GM19438 (cell line): ENCODE measurements at regions not wholly inside any gene's neighbourhood (a gene's known extent, or its start where the extent isn't known, plus 50 kb on each side); places are given as distances from the start of the nearest gene placed in this dataset.

Source experiments
- ATAC-seq: cut with Tn5 transposase; IDR thresholded peaks from one replicate; pipeline ENCODE4 v1.9.1; 2021; ENCODE audit warnings: low read depth; ENCODE audit not compliant: unreplicated experiment

DNA sequence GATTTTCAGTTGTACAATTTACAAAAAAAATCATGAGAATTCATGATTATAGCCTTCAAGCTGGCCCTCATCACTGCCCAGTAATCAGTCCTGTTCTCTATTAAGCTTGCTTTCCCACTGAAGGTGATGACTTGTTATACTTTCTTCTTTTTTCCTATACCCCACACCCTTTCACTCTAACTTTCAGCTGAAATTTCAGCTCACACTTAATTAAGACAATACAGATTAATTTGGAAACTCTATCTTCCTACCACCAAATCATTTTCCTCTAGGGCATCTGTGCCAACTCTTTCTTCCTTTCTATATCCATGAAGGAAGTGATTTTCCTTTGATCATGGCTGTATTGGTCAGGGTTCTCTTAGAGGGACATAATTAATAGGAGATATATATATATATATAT is 449.9 kb downstream of the CD109 start:
- ATAC-seq: no peak

GRCh38 chr6:74137911-74138310 is 441.9 kb downstream of the CD109 start:
- no peak for ATAC-seq

DNA sequence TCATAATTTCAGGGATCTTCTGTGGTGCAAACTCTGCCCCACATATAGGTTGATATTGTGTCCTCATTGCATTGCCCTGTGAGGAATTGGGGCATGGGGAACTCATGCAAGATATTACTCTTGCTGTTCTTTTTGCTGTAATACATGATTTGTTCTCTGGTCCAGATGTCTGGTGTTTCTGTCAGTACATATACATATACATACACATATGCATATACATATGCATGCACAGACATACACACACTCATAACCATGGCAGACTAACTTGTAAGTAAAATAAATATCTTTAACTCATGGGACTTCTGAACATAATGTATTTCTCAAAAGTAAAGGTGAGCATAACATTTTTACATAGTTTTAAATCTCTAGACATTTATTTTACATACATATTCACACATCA is 438.3 kb downstream of the CD109 start:
- no peak for ATAC-seq

- ATAC-seq: no peak
These were observed 437.1 kb downstream of the CD109 start for GRCh38 chr6:74133073-74133472.

DNA sequence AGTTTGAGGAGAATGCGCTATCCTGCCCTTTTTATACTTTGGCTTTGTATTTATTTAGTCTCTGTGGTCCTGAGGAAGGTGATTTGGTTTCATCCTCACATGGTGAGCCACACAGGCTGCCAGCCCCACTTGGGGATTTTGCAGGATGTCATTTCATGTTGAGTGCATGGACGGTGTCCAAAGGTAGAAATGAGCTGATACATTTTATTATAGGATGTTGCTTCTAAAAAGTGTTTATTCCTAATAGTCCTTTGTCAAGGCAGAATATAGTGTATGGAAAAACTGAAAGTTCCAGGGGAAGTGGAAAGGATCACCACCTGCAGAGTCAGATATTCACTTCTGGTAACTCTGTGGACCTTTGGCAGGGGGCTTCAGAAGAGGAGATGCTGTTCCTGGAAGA is 434.6 kb downstream of the CD109 start:
- ATAC-seq: no peak

- ATAC-seq: no peak
These were observed 432.5 kb downstream of the CD109 start for GRCh38 chr6:74128536-74128935.

GRCh38 chr6:74117113-74117512 is 421.1 kb downstream of the CD109 start:
- ATAC-seq: no peak

- no peak for ATAC-seq
These were observed 419.7 kb downstream of the CD109 start for GRCh38 chr6:74115674-74116073.

DNA sequence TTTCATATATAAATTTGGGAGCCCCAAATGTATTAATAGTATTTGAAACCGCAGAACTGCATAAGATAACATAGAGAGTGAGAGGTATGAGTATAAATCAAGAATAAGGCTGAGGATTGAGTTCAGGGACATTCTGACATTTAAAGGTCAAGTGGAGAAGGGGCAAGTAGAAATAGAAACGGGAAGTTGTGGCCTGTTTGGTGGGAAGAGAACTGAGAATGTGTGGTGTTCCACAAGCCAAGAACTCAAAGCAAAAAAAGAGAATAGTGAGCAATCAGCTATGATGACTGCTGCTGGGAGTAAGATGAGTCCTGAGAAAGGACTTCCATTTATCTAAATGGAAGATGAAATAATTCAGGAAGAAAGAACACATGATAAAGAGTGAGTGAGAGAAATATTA is 418.4 kb downstream of the CD109 start:
- no peak for ATAC-seq

DNA sequence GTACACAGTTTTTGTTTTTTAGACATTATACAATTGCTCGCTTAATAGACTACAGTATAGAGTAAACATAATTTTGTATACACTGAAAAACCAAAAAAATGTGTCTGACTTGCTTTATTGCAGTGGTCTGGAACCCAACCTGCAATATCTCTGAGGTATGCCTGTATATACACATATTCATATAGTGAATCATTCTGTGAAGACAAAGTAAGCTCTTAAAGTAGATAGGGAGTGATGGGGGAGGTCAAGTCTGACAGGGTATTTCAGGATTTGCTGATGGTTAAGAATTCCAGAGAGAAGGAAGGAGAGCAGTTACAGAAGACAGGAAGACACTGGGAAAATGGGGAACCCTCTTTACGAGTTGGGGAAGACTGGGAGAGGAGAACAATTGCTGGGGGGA is 417.9 kb downstream of the CD109 start:
- ATAC-seq: no peak

DNA sequence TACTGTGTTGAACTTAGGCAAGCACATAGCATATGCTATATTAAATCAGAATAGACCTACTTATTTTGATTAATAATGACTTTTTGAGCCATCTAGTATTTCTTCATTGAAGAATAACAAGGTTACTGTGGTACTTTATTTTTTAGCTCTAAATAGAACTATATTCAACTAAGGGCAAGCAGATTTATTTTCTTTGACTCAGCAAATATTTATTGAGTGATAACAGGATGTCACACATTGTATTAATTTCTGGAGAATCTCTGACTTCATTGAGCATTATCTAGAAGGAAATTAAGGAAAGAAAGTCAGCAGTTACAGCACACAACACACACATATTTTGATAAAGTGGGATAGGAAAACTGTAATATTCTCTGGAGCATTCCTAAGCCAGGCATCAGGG is 407.4 kb downstream of the CD109 start:
- no peak for ATAC-seq

GRCh38 chr6:74100719-74101287 is 404.8 kb downstream of the CD109 start:
- no peak for ATAC-seq

DNA sequence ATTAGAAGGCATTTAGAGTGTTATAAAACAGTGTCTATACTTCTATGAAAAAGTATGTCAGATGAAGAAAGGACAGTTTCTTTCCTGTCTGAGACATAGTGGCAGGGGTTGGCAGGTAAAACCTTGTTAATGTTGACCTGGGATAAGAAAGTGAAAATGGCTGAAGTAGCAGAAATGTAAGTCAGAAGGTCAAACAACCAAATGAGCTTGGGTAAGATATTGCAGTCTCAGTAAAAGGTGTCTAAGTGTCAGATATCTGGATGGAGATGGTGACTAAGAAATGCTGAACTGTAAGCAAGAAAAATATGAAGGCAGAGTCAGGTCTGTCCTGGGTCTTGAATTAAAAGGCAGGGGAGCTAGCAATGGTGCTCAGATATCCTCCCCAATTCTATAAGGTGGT is 400.3 kb downstream of the CD109 start:
- ATAC-seq: no peak

DNA sequence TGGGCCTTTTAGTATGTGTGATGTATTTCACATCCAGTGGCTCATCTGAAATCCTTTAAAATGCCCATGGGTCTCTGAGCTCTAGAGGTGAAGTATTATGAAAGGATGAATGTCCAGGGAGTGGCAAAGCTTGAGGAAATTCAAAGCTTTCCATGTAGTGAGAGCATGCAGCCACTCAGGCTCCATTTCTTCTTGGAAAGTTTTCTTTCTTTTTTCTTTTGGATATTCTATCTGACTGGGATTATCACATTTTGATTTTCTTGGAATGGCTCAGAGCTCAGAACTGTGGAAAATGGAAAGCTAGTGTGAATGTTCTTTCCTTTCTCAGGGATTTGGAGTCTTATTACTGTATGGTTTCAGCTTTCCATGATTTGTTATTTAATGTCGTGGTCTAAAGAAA is 397.4 kb downstream of the CD109 start:
- ATAC-seq: no peak

DNA sequence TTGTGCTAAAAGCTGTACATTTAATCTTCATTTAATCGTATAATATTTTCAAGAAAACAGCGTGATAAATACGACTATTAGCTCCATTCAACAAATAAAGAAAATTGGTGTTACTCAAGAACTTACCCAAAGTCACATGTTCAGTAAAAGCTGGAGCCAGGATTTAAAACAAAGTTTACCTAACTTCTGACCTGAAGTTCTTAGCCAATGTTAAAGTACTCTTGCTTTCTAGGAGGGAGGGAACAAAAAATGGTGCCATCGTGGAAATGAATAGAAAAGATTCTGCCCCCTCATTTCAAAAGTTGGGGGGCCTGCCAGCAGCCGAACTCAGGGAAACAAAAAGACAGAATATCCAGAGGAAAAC is 395.8 kb downstream of the CD109 start:
- ATAC-seq: no peak

DNA sequence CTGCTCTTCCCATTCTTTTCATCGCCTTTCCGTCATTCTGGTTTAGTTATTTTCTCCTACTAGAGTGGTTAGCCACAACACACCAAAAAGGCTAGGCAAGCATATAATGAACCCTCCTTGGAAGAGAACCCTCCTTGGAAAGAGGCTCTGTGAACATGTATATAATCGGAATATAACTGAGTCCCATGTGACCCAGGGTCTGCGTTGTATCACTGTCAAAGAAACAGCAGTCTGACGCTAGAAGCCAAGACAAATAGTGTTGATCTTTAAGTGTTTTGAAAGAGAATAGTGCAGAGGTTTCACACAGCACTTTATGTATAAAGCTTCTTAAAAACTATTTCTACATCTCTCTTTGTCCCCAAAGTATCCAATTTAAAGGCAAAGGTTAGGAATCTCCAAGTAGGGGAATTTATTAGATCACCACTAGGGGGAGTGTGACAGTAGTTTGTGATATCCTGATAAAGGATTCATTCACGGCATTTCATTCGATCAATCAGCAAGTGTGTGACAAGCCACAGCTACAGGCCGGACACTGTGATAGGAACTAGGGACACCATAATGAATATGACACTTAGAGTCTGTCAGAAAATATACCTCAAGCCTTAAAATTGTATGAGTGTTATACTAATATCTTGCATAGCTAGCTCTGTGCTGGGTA is 395.3 kb downstream of the CD109 start:
- ATAC-seq: peak; percentile 79

- ATAC-seq: no peak
These were observed 391.9 kb downstream of the CD109 start for GRCh38 chr6:74087899-74088298.

GRCh38 chr6:74075896-74076295 is 379.9 kb downstream of the CD109 start:
- no peak for ATAC-seq

DNA sequence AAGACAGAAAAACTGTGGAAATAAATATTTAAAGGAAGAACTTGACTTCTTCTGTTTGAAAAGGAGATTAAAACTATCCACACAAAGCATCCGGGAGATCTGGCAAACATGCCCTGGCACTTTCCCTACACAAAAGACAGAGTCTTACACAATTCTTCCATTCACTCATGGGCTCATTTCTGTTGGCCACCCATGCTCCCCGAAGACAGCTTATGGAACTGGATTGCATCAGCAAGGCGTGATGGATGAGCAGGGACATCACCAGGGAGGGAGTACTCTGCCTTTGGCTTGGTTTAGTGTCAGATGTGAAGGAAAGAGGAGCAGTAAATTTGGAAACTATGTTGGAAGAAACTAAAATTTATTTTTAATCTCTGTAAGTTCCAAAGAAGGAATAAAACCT is 379.3 kb downstream of the CD109 start:
- no peak for ATAC-seq

DNA sequence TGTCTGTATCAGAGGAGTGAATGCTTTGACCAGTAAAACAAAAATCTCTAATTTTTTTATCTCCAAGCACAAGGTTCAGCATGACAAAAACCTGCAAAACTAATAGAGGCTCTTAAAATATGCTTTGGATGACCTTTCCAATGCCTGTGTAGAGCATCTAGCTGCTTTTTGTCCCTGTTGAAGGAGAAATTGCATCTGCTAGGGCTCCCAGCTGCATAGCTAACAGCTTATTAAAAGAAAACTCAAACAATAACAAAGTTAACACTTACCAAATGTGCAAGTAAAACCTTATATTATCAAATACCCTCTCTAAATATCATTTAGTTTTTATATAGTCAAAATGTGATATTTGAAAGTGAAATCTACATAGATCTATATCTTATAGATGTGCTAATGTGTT is 378.6 kb downstream of the CD109 start:
- ATAC-seq: no peak

DNA sequence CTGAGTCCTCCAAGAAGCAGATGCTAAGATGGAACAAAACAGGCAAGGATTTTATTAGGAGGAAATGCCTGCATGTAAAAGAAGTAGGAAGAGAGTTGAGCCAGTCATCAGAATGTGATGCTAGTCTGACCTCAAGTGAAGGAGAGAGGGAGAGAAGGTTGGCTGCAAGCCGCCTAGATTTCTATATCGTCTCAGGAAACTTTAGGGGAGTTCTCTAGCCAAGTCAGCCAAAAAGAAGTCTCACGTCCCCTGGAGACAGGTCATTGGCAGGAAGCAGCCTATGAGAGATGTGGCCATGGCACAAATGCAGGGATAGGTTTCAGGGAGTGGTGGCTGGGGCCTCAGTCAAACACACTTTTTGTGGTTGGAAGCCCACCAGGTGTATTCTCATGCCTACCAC is 378.0 kb downstream of the CD109 start:
- ATAC-seq: no peak

- ATAC-seq: no peak
These were observed 377.4 kb downstream of the CD109 start for GRCh38 chr6:74073429-74073828.

DNA sequence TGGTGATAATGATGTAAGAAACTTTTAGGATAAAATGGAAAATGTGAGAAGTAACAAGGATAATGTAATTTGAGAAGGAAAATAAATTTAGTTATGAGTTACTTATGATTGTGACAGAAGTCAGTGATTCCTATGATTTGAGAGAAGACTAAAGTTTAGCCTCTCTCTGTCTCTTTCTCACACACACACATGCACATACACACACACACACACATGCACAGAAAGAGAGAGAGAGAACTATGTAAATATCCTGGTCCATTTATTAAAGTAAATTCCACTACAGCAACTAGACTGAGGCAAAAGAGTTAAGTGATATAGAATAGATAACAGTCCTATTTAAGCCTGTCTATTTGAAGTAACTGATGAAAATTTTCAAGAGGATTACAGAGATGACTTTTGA is 375.2 kb downstream of the CD109 start:
- ATAC-seq: no peak
